ENCODE measurements at regions not wholly inside any gene's neighbourhood (a gene's known extent, or its start where the extent isn't known, plus 50 kb on each side); places are given as distances from the start of the nearest gene placed in this dataset.
"Not testable (repeated sequence)": the region's sequence is repeated elsewhere in the genome, so short reads cannot be mapped to it uniquely, and the experiment has no call there.

GRCh38 chr20:50333131-50333670 is 142.6 kb downstream of the CEBPB start:
- POLR2A ChIA-PET, result no interaction called here
- Mint-ChIP-seq H3K4me3 (no peak overlapping the region), H3K36me3 (ENCODE audit: low read depth) (no peaks in the 10 kb centered on the region), H3K4me1 (ENCODE audit: low read depth) (peaks cover 11% of the 10 kb centered on the region), H3K27me3 (peaks cover 14% of the 10 kb centered on the region), H3K27ac (no peak overlapping the region), H3K9me3 (no peaks in the 10 kb centered on the region)
- ATAC-seq (no peak), DNase-seq (no peak)
- CTCF ChIA-PET, result interaction anchor here (0.6 kb wide), 1 partner anchor 1615 kb away, joined by 3 read pairs; no protein-coding TSS in a partner anchor
- intact Hi-C loops (cut with micrococcal nuclease), result no loop called here
- no peak for TF ChIP-seq CTCF (IDR thresholded peaks at IDR 0.05)

- peaks cover 17% of the 10 kb centered on the region for H3K4me1 Mint-ChIP-seq (ENCODE audit: low read depth)
- POLR2A ChIA-PET, result no interaction called here
These were observed 143.2 kb downstream of the CEBPB start for GRCh38 chr20:50333812-50334211.

GRCh38 chr20:50334512-50334911 is 143.9 kb downstream of the CEBPB start:
- POLR2A ChIA-PET, result interaction anchor here (0.7 to 0.8 kb wide), 2 partner anchors 14 to 141 kb away, joined by 3 to 4 read pairs; no protein-coding TSS in a partner anchor
- H3K9me3 Mint-ChIP-seq, result not testable (repeated sequence)
- CTCF ChIA-PET, result interaction anchor here (0.7 kb wide), 1 partner anchor 146 kb away, joined by 3 read pairs; no protein-coding TSS in a partner anchor

More at GRCh38 chr20:50333812-50334211, 143.2 kb downstream of the CEBPB start:
- no peaks in the 10 kb centered on the region for H3K36me3 Mint-ChIP-seq (ENCODE audit: low read depth)
- H3K27me3 Mint-ChIP-seq, result peaks cover 14% of the 10 kb centered on the region
- ATAC-seq (no peak), DNase-seq (no peak)
- intact Hi-C loops (cut with micrococcal nuclease), result no loop called here
- CTCF ChIA-PET, result interaction anchor here (0.6 to 0.7 kb wide), 2 partner anchors 145 to 1614 kb away, joined by 3 read pairs; no protein-coding TSS in a partner anchor
- H3K9me3 Mint-ChIP-seq, result no peaks in the 10 kb centered on the region
- no peak overlapping the region for H3K4me3 Mint-ChIP-seq
- H3K27ac Mint-ChIP-seq, result no peak overlapping the region
- TF ChIP-seq CTCF (IDR thresholded peaks at IDR 0.05), result no peak

GRCh38 chr20:50335105-50335504 is 144.5 kb downstream of the CEBPB start:
- H3K27me3 Mint-ChIP-seq, result peaks cover 10% of the 10 kb centered on the region
- no peaks in the 10 kb centered on the region for H3K9me3 Mint-ChIP-seq
- intact Hi-C loops (cut with micrococcal nuclease), result loop anchor here (5.0 kb wide), 1 partner anchor 117 kb away; no protein-coding TSS in a partner anchor
- no peak overlapping the region for H3K4me3 Mint-ChIP-seq
- TF ChIP-seq CTCF (IDR thresholded peaks at IDR 0.05), result no peak
- H3K27ac Mint-ChIP-seq, result no peak overlapping the region
- ATAC-seq (peak; percentile 20), DNase-seq (peak; percentile 50)
- ChIA-PET POLR2A (interaction anchor here (0.7 to 0.8 kb wide), 2 partner anchors 15 to 141 kb away, joined by 3 to 4 read pairs; no protein-coding TSS in a partner anchor), CTCF (interaction anchor here (1.1 kb wide), 1 partner anchor 48 kb away, joined by 4 read pairs; no protein-coding TSS in a partner anchor)
- peaks cover 30% of the 10 kb centered on the region for H3K4me1 Mint-ChIP-seq (ENCODE audit: low read depth)
- no peaks in the 10 kb centered on the region for H3K36me3 Mint-ChIP-seq (ENCODE audit: low read depth)

More at GRCh38 chr20:50334512-50334911, 143.9 kb downstream of the CEBPB start:
- H3K4me3 Mint-ChIP-seq; DNase-seq; intact Hi-C loops (cut with micrococcal nuclease); H3K27ac Mint-ChIP-seq; ATAC-seq; H3K36me3 Mint-ChIP-seq (ENCODE audit: low read depth): not testable (repeated sequence)
- Mint-ChIP-seq H3K4me1 (ENCODE audit: low read depth) (peaks cover 24% of the 10 kb centered on the region), H3K27me3 (peaks cover 14% of the 10 kb centered on the region)

GRCh38 chr20:50335866-50336265 is 145.2 kb downstream of the CEBPB start:
- peaks cover 35% of the 10 kb centered on the region for H3K4me1 Mint-ChIP-seq (ENCODE audit: low read depth)
- TF ChIP-seq CTCF (IDR thresholded peaks at IDR 0.05), result no peak
- no peak overlapping the region for H3K4me3 Mint-ChIP-seq
- ATAC-seq, result no peak
- CTCF ChIA-PET, result interaction anchor here (1.1 kb wide), 1 partner anchor 47 kb away, joined by 4 read pairs; no protein-coding TSS in a partner anchor
- POLR2A ChIA-PET, result interaction anchor here (0.9 kb wide), 1 partner anchor 28 kb away, joined by 3 read pairs; no protein-coding TSS in a partner anchor
- H3K36me3 Mint-ChIP-seq (ENCODE audit: low read depth), result no peaks in the 10 kb centered on the region
- no peaks in the 10 kb centered on the region for H3K9me3 Mint-ChIP-seq
- H3K27me3 Mint-ChIP-seq, result peaks cover 9% of the 10 kb centered on the region
- intact Hi-C loops (cut with micrococcal nuclease), result loop anchor here (5.0 kb wide), 1 partner anchor 116 kb away; no protein-coding TSS in a partner anchor
- no peak for DNase-seq
- H3K27ac Mint-ChIP-seq, result no peak overlapping the region
